Adrenal gland (tissue), 9 donors: ENCODE measurements at regions not wholly inside any gene's neighbourhood (a gene's known extent, or its start where the extent isn't known, plus 50 kb on each side); places are given as distances from the start of the nearest gene placed in this dataset.
A peak's percentile ranks its signal among the peaks of the same experiment; 100 is the strongest.

ENCODE experiments used
- DNase-seq, 7 donors: peaks; one replicate each; pipeline ENCODE4 v3.0.0-alpha.2; 2019 to 2020
- H3K27ac ChIP-seq, 5 donors: fragments of 200-600 bp; sonication (generic) in 4 of 5; 1 replicate in 3 of 5; 2 replicates in 2 of 5; pipeline versions ENCODE4 v1.5.1 to v1.8.0; 2016 to 2020; ENCODE audit warnings: mild to moderate bottlenecking in 1 of 5
- H3K27me3 ChIP-seq: fragments of 200-600 bp; 2 replicates; pipeline ENCODE4 v1.8.0; 2021
- H3K36me3 ChIP-seq, 2 donors: fragments of 200-600 bp; replicated peaks in 1 of 2; 1 replicate in 1 of 2; 2 replicates in 1 of 2; pipeline versions ENCODE4 v1.5.1 to v1.8.0; 2018 to 2022
- H3K4me1 ChIP-seq, 2 donors: fragments of 200-600 bp; replicated peaks in 1 of 2; 1 replicate in 1 of 2; 2 replicates in 1 of 2; pipeline versions ENCODE4 v1.5.1 to v1.8.0; 2018 to 2021
- H3K4me3 ChIP-seq, 4 donors: fragments of 200-600 bp; sonication (generic) in 3 of 4; one replicate each; pipeline ENCODE4 v1.5.1; 2016 to 2018
- H3K9me3 ChIP-seq, 3 donors: fragments of 200-600 bp; sonication (generic) in 1 of 3; replicated peaks in 1 of 3; 1 replicate in 2 of 3; 2 replicates in 1 of 3; pipeline versions ENCODE4 v1.5.1 to v1.8.0; 2016 to 2021
- CTCF ChIP-seq, 6 experiments: fragments of 450-650 bp in 4 of 6; fragments of 200-600 bp in 2 of 6; sonication (generic) in 1 of 6; IDR thresholded peaks; 1 replicate in 5 of 6; 2 replicates in 1 of 6; pipeline versions ENCODE4 v1.5.1 to v1.8.0; 2016 to 2021; ENCODE audit warnings: antibody characterized with exemption in 6 of 6, mild to moderate bottlenecking in 2 of 6, moderate library complexity in 1 of 6
- POLR2A ChIP-seq, 2 donors: fragments of 450-650 bp; IDR thresholded peaks; one replicate each; pipeline ENCODE4 v1.6.1; 2017; ENCODE audit warnings: antibody characterized with exemption in 2 of 2, mild to moderate bottlenecking in 2 of 2, moderate library complexity in 1 of 2
- whole genome bisulfite sequencing, 4 donors: extraction: QIAGEN DNeasy Blood & Tissue Kit in 2 of 4; methylation state at CpG; one replicate each; pipeline versions ENCODE4 v1.1.5 to v1.1.7; 2013 to 2017; 5-methylcytosine and 5-hydroxymethylcytosine counted together
- intact Hi-C, 2 donors: fragments of 100-400 bp; cut with DNase I; formaldehyde crosslinking; loops; one replicate each; pipeline versions ENCODE4 v1.14.1 to v1.15.0; 2022 to 2023
- donor health status: healthy with polysubstance abuse.
- donor health status: Bipolar disorder and iron deficiency.
- donor health status: DM: yes; HTN: yes; CAD: no.
- donor health status: DM: no; HTN: no; CAD: no.
- donor health status: DM: no; HTN: no; CAD: no.

DNA sequence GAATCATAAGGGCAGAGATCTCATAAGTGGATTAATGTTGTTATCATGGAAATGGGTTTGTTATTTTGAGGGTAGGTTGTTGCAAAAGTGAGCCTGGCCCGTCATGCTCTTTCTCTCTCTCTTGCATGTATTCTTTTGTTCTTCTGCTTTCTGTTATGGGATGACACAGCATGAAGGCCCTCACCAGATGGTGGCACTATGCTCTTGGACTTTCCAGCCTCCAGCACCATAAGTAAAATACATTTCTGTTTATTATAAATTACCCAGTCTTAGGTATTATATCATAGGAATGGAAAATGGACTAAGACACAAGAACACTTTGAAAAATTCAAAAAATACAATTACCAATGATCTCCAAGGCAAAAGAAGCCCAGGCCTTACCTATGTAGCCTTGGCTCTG is 676.1 kb downstream of the PTPRU start:
- peak in 5 of 7 donors; percentile 21 to 64 (median 30) for DNase-seq
- TF ChIP-seq POLR2A (IDR thresholded peaks at IDR 0.05) (no peak), CTCF (IDR thresholded peaks at IDR 0.05) (peak; percentile 13 to 50 (median 40))
- Histone ChIP-seq H3K27ac (no peak overlapping the region), H3K4me3 (no peak overlapping the region), H3K4me1 (no peaks in the 10 kb centered on the region), H3K36me3 (no peaks in the 10 kb centered on the region), H3K27me3 (peaks cover 6% of the 10 kb centered on the region), H3K9me3 (no peaks in the 10 kb centered on the region)
- 21 to 42% (median 31%) methylated on average over 1 of the region's 1 CpG for WGBS, 4 donors
- intact Hi-C loops = no loop called here

DNA sequence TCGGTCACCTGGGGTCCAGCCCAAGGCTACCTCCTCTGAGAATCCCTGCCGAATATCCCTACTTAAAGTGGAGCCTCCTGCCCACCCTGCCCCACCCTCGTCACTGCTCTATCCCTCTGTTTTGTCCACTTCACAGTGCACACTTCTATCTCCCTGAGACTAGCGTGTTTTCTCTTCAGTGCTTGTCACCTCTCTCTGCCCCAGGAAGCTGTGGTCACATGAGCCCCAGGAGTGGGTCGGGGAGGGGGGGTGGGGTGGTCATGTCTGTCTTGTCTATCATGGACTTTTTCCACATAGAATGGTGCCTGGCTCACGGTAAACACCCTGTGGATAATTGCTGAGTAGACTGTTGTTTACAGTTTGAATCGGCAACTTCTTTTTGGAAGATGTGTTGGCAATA is 673.6 kb downstream of the PTPRU start:
- Histone ChIP-seq H3K27ac (no peak overlapping the region), H3K9me3 (no peaks in the 10 kb centered on the region), H3K27me3 (peaks cover 6% of the 10 kb centered on the region), H3K36me3 (no peaks in the 10 kb centered on the region), H3K4me1 (no peaks in the 10 kb centered on the region), H3K4me3 (no peak overlapping the region)
- intact Hi-C loops = loop anchor here in 1 of 2 donors (5.0 kb wide), 1 partner anchor 177 kb away; no protein-coding TSS in a partner anchor
- no peak for TF ChIP-seq CTCF (IDR thresholded peaks at IDR 0.05)
- TF ChIP-seq POLR2A (IDR thresholded peaks at IDR 0.05) = no peak
- WGBS, 4 donors = 48 to 67% (median 54%) methylated on average over 7 of the region's 7 CpGs
- DNase-seq = no peak

DNA sequence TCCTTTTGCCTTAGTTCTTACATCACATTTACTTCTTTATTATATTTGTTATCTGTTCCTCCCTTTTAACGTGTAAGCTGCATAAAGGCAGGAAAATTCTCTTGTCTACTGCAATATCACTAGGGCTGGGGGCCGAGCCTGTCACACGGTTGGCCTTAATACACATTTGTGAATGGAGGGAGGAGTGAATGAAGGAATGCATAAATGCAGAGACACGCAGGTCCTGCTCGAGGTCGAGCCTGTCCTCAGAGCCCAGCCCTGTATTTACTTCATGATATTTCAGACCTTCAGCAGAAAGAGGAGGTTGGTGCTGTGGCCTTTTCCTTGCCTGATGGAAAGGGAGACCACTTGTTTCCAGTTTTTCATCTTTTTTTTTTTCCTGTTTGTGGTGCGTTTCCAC is 671.3 kb downstream of the PTPRU start:
- Histone ChIP-seq H3K27ac (no peak overlapping the region), H3K4me1 (no peaks in the 10 kb centered on the region), H3K9me3 (no peaks in the 10 kb centered on the region), H3K36me3 (no peaks in the 10 kb centered on the region), H3K27me3 (no peaks in the 10 kb centered on the region), H3K4me3 (no peak overlapping the region)
- intact Hi-C loops = loop anchor here in 1 of 2 donors (5.0 kb wide), 1 partner anchor 180 kb away; no protein-coding TSS in a partner anchor
- 67 to 80% (median 73%) methylated on average over 7 of the region's 7 CpGs for WGBS, 4 donors
- TF ChIP-seq POLR2A (IDR thresholded peaks at IDR 0.05) (no peak), CTCF (IDR thresholded peaks at IDR 0.05) (no peak)
- no peak for DNase-seq

DNA sequence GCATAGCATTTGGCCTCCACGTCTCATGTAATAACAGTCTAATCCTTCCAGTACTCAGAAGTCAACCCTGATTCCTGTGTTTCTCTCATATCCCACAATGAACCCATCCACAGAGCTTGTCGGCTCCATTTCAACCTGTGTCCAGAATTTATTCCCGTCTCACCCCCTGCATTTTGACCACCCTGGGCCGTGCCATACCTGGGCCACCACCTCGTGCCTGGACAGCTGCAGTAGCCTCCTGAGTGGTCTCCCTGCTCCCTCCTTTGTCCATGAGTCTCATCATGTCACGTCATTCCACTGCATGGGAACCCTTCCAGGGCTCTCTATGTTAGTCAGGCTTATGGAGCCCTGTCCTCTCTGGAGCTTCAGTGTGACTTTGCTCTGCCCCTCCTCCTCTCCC is 670.6 kb downstream of the PTPRU start:
- H3K9me3 ChIP-seq = no peaks in the 10 kb centered on the region
- no peak for TF ChIP-seq POLR2A (IDR thresholded peaks at IDR 0.05)
- TF ChIP-seq CTCF (IDR thresholded peaks at IDR 0.05) = no peak
- H3K27ac ChIP-seq = no peak overlapping the region
- H3K36me3 ChIP-seq = no peaks in the 10 kb centered on the region
- H3K4me1 ChIP-seq = no peaks in the 10 kb centered on the region
- H3K4me3 ChIP-seq = no peak overlapping the region
- 78 to 87% (median 83%) methylated on average over 6 of the region's 6 CpGs for WGBS, 4 donors
- intact Hi-C loops = loop anchor here in 1 of 2 donors (5.0 kb wide), 1 partner anchor 180 kb away; no protein-coding TSS in a partner anchor
- H3K27me3 ChIP-seq = no peaks in the 10 kb centered on the region
- no peak for DNase-seq
